ENCODE measurements at regions not wholly inside any gene's neighbourhood (a gene's known extent, or its start where the extent isn't known, plus 50 kb on each side); places are given as distances from the start of the nearest gene placed in this dataset.

GRCh38 chr1:198838022-198838342, 199.1 kb downstream of the PTPRC start:
- Histone ChIP-seq H3K27me3 (no peaks in the 10 kb centered on the region), H3K4me3 (no peak overlapping the region), H3K4me1 (no peaks in the 10 kb centered on the region), H3K9me3 (no peaks in the 10 kb centered on the region), H3K36me3 (no peaks in the 10 kb centered on the region), H3K27ac (no peak overlapping the region)
- DNase-seq (no peak), ATAC-seq (no peak)
- intact Hi-C loops (cut with DNase I; ENCODE audit: low total_unique reads) = no loop called here
- TF ChIP-seq CTCF (IDR thresholded peaks at IDR 0.05 in 4 of 5, conservative IDR thresholded peaks at IDR 0.05 in 1 of 5) = no peak
- TF ChIP-seq POLR2A (IDR thresholded peaks at IDR 0.05) = no peak
- in situ Hi-C loops (cut with MboI; ENCODE audit: low sequenced_read_pairs in 4 of 4) = no loop called here

- Histone ChIP-seq H3K4me3 (no peak overlapping the region), H3K4me1 (no peaks in the 10 kb centered on the region), H3K27me3 (no peaks in the 10 kb centered on the region), H3K9me3 (no peaks in the 10 kb centered on the region), H3K36me3 (no peaks in the 10 kb centered on the region), H3K27ac (no peak overlapping the region)
- intact Hi-C loops (cut with DNase I; ENCODE audit: low total_unique reads) = no loop called here
- no peak for DNase-seq
- in situ Hi-C loops (cut with MboI; ENCODE audit: low sequenced_read_pairs in 4 of 4) = no loop called here
- TF ChIP-seq POLR2A (IDR thresholded peaks at IDR 0.05) (no peak), CTCF (IDR thresholded peaks at IDR 0.05 in 4 of 5, conservative IDR thresholded peaks at IDR 0.05 in 1 of 5) (no peak)
- ATAC-seq = no peak
Measured at GRCh38 chr1:198841477-198841876, 202.6 kb downstream of the PTPRC start.

- no peaks in the 10 kb centered on the region for H3K9me3 ChIP-seq
- no peak for DNase-seq
- in situ Hi-C loops (cut with MboI; ENCODE audit: low sequenced_read_pairs in 4 of 4) = no loop called here
- no peak overlapping the region for H3K27ac ChIP-seq
- H3K4me1 ChIP-seq = no peaks in the 10 kb centered on the region
- intact Hi-C loops (cut with DNase I; ENCODE audit: low total_unique reads) = no loop called here
- TF ChIP-seq CTCF (IDR thresholded peaks at IDR 0.05 in 4 of 5, conservative IDR thresholded peaks at IDR 0.05 in 1 of 5) (no peak), POLR2A (IDR thresholded peaks at IDR 0.05) (no peak)
- no peaks in the 10 kb centered on the region for H3K27me3 ChIP-seq
- no peak overlapping the region for H3K4me3 ChIP-seq
- ATAC-seq = no peak
- no peaks in the 10 kb centered on the region for H3K36me3 ChIP-seq
Measured at GRCh38 chr1:198842686-198843085, 203.8 kb downstream of the PTPRC start.

- no peak overlapping the region for H3K4me3 ChIP-seq
- no peak for ATAC-seq
- intact Hi-C loops (cut with DNase I; ENCODE audit: low total_unique reads) (no loop called here), in situ Hi-C loops (cut with MboI; ENCODE audit: low sequenced_read_pairs in 4 of 4) (no loop called here)
- no peak for DNase-seq
- no peaks in the 10 kb centered on the region for H3K36me3 ChIP-seq
- peaks cover 0 to 5% of the 10 kb centered on the region in 2 donors for H3K4me1 ChIP-seq
- H3K27ac ChIP-seq = no peak overlapping the region
- no peaks in the 10 kb centered on the region for H3K9me3 ChIP-seq
- TF ChIP-seq POLR2A (IDR thresholded peaks at IDR 0.05) = no peak
- no peak for TF ChIP-seq CTCF (IDR thresholded peaks at IDR 0.05 in 4 of 5, conservative IDR thresholded peaks at IDR 0.05 in 1 of 5)
- H3K27me3 ChIP-seq = no peaks in the 10 kb centered on the region
Measured at GRCh38 chr1:198845271-198845670, 206.4 kb downstream of the PTPRC start.

GRCh38 chr1:198845851-198846250, 207.0 kb downstream of the PTPRC start:
- intact Hi-C loops (cut with DNase I; ENCODE audit: low total_unique reads) = no loop called here
- TF ChIP-seq CTCF (IDR thresholded peaks at IDR 0.05 in 4 of 5, conservative IDR thresholded peaks at IDR 0.05 in 1 of 5) (no peak), POLR2A (IDR thresholded peaks at IDR 0.05) (no peak)
- Histone ChIP-seq H3K27me3 (no peaks in the 10 kb centered on the region), H3K4me1 (peaks cover 0 to 5% of the 10 kb centered on the region in 2 donors), H3K9me3 (no peaks in the 10 kb centered on the region), H3K27ac (no peak overlapping the region), H3K4me3 (no peak overlapping the region), H3K36me3 (no peaks in the 10 kb centered on the region)
- no peak for DNase-seq
- in situ Hi-C loops (cut with MboI; ENCODE audit: low sequenced_read_pairs in 4 of 4) = no loop called here
- no peak for ATAC-seq

Measured in gastrocnemius medialis (tissue), 4 donors.